ENCODE measurements at regions not wholly inside any gene's neighbourhood (a gene's known extent, or its start where the extent isn't known, plus 50 kb on each side); places are given as distances from the start of the nearest gene placed in this dataset.

- ChIA-PET SMC1A (ENCODE audit: uncharacterized antibody, unreplicated experiment) (no interaction called here), POLR2A (interaction anchor here (0.6 kb wide), 1 partner anchor 381 kb away, joined by 6 read pairs; no protein-coding TSS in a partner anchor), CTCF (no interaction called here), RAD21 (ENCODE audit: unreplicated experiment) (no interaction called here)
- Histone ChIP-seq H3K9ac (ENCODE audit: control insufficient read depth, insufficient read depth, low read length) (no peak overlapping the region), H4K20me1 (ENCODE audit: control insufficient read depth, insufficient read depth) (no peaks in the 10 kb centered on the region), H3K27me3 (replicated peaks in 1 of 2; ENCODE audit: control insufficient read depth in 2 of 2, insufficient read depth in 2 of 2, low read length in 1 of 2) (no peaks in the 10 kb centered on the region; a peak in 1 of 4 replicates), H3K36me3 (ENCODE audit: control insufficient read depth in 2 of 2, insufficient read depth in 2 of 2, low read length in 1 of 2) (no peaks in the 10 kb centered on the region), H3K4me1 (ENCODE audit: control insufficient read depth, insufficient read depth, low read length) (no peaks in the 10 kb centered on the region), H3K9me3 (replicated peaks; ENCODE audit: control insufficient read depth, insufficient read depth, low read length) (no peaks in the 10 kb centered on the region), H3K27ac (ENCODE audit: control insufficient read depth, insufficient read depth) (no peak overlapping the region), H3K4me2 (ENCODE audit: control insufficient read depth, insufficient read depth) (no peak overlapping the region), H3K79me2 (ENCODE audit: control insufficient read depth, insufficient read depth, low read length) (no peaks in the 10 kb centered on the region), H2AFZ (ENCODE audit: control insufficient read depth, low read depth, low read length) (no peak overlapping the region), H3K4me3 (no peak overlapping the region)
- ATAC-seq (no peak), DNase-seq (ENCODE audit: low read depth, low spot score) (no peak), FAIRE-seq (no peak)
- in situ Hi-C loops (cut with MboI) (no loop called here), intact Hi-C loops (cut with micrococcal nuclease; ENCODE audit: unreplicated experiment) (no loop called here)
- TF ChIP-seq EGR1 (IDR thresholded peaks at IDR 0.05; ENCODE audit: borderline replicate concordance in 1 of 2, low read depth in 2 of 2, low read length in 2 of 2) = no peak
- TF ChIP-seq, protein P1, sequence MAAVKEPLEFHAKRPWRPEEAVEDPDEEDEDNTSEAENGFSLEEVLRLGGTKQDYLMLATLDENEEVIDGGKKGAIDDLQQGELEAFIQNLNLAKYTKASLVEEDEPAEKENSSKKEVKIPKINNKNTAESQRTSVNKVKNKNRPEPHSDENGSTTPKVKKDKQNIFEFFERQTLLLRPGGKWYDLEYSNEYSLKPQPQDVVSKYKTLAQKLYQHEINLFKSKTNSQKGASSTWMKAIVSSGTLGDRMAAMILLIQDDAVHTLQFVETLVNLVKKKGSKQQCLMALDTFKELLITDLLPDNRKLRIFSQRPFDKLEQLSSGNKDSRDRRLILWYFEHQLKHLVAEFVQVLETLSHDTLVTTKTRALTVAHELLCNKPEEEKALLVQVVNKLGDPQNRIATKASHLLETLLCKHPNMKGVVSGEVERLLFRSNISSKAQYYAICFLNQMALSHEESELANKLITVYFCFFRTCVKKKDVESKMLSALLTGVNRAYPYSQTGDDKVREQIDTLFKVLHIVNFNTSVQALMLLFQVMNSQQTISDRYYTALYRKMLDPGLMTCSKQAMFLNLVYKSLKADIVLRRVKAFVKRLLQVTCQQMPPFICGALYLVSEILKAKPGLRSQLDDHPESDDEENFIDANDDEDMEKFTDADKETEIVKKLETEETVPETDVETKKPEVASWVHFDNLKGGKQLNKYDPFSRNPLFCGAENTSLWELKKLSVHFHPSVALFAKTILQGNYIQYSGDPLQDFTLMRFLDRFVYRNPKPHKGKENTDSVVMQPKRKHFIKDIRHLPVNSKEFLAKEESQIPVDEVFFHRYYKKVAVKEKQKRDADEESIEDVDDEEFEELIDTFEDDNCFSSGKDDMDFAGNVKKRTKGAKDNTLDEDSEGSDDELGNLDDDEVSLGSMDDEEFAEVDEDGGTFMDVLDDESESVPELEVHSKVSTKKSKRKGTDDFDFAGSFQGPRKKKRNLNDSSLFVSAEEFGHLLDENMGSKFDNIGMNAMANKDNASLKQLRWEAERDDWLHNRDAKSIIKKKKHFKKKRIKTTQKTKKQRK (IDR thresholded peaks at IDR 0.05; ENCODE audit: low read depth, low read length) = no peak
- no peak for TF ChIP-seq YY1 (IDR thresholded peaks at IDR 0.05; ENCODE audit: low read depth, low read length)
- TF ChIP-seq RCOR1 (conservative IDR thresholded peaks at IDR 0.05; ENCODE audit: low read depth, low read length) = no peak
- no peak for TF ChIP-seq ZBED1 (IDR thresholded peaks at IDR 0.05; ENCODE audit: borderline replicate concordance)
- no peak for TF ChIP-seq ESRRA (IDR thresholded peaks at IDR 0.05; ENCODE audit: low read length)
- no peak for TF ChIP-seq JUND (IDR thresholded peaks at IDR 0.05; ENCODE audit: low read depth, low read length)
- TF ChIP-seq BACH1 (IDR thresholded peaks at IDR 0.05; ENCODE audit: borderline replicate concordance) = no peak
- no peak for TF ChIP-seq GABPA (IDR thresholded peaks at IDR 0.05; ENCODE audit: low read depth)
- TF ChIP-seq, protein P2, sequence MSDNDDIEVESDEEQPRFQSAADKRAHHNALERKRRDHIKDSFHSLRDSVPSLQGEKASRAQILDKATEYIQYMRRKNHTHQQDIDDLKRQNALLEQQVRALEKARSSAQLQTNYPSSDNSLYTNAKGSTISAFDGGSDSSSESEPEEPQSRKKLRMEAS (IDR thresholded peaks at IDR 0.05; ENCODE audit: low read depth, low read length) = no peak
- no peak for TF ChIP-seq IKZF1 (conservative IDR thresholded peaks at IDR 0.05)
- no peak for TF ChIP-seq CUX1 (IDR thresholded peaks at IDR 0.05; ENCODE audit: insufficient replicate concordance, low read depth, low read length)
- TF ChIP-seq FOXK2 (IDR thresholded peaks at IDR 0.05) = no peak
- TF ChIP-seq KDM1A (IDR thresholded peaks at IDR 0.05; ENCODE audit: borderline replicate concordance) = no peak
- TF ChIP-seq NR2C2 (IDR thresholded peaks at IDR 0.05; ENCODE audit: borderline replicate concordance, control insufficient read depth, insufficient read length, low read depth) = no peak
- BruUV-seq (replicated peaks) = no TSS peak
- 32% methylated on average over 12 of the region's 12 CpGs for WGBS (ENCODE audit: insufficient coverage, insufficient replicate concordance, low lambda C conversion rate, missing lambda C conversion rate)
Observed at GRCh38 chr12:93968536-93969285, 179.7 kb upstream of the PLXNC1 start.
